ENCODE measurements at regions not wholly inside any gene's neighbourhood (a gene's known extent, or its start where the extent isn't known, plus 50 kb on each side); places are given as distances from the start of the nearest gene placed in this dataset.

- WGBS, 4 donors = 74 to 83% (median 80%) methylated on average over 39 of the region's 39 CpGs
- no peaks in the 10 kb centered on the region for H3K27me3 ChIP-seq
- H3K4me1 ChIP-seq = no peaks in the 10 kb centered on the region
- H3K36me3 ChIP-seq = no peaks in the 10 kb centered on the region
- peaks cover 0 to 12% (median 0%) of the 10 kb centered on the region in 12 donors for H3K9me3 ChIP-seq
- DNase-seq (no peak), ATAC-seq (no peak)
- no peak overlapping the region for H3K27ac ChIP-seq
- H3K4me3 ChIP-seq = no peak overlapping the region
- intact Hi-C loops (cut with DNase I) = loop anchor here in 1 of 10 donors (10.0 kb wide), 1 partner anchor 143 kb away; no protein-coding TSS in a partner anchor
- TF ChIP-seq POLR2A (IDR thresholded peaks at IDR 0.05) (no peak), CTCF (IDR thresholded peaks at IDR 0.05) (no peak)
Measured at GRCh38 chr12:38151991-38152700, 164.4 kb upstream of the ALG10B start.

- intact Hi-C loops (cut with DNase I) = loop anchor here in 1 of 10 donors (10.0 kb wide), 1 partner anchor 142 kb away; no protein-coding TSS in a partner anchor
- Histone ChIP-seq H3K4me3 (no peak overlapping the region), H3K27me3 (no peaks in the 10 kb centered on the region), H3K27ac (no peak overlapping the region), H3K4me1 (no peaks in the 10 kb centered on the region), H3K9me3 (peaks cover 0 to 15% (median 0%) of the 10 kb centered on the region in 12 donors), H3K36me3 (no peaks in the 10 kb centered on the region)
- whole genome bisulfite sequencing, 4 donors = 78 to 84% (median 81%) methylated on average over 52 to 53 of the region's 53 CpGs
- TF ChIP-seq CTCF (IDR thresholded peaks at IDR 0.05) (no peak), POLR2A (IDR thresholded peaks at IDR 0.05) (no peak)
- ATAC-seq (no peak), DNase-seq (no peak)
Measured at GRCh38 chr12:38152816-38153736, 163.5 kb upstream of the ALG10B start.

GRCh38 chr12:38153737-38154061, 162.9 kb upstream of the ALG10B start:
- Histone ChIP-seq H3K4me3 (no peak overlapping the region), H3K27ac (no peak overlapping the region), H3K4me1 (no peaks in the 10 kb centered on the region), H3K9me3 (peaks cover 0 to 9% (median 0%) of the 10 kb centered on the region in 12 donors), H3K36me3 (no peaks in the 10 kb centered on the region), H3K27me3 (no peaks in the 10 kb centered on the region)
- no peak for TF ChIP-seq CTCF (IDR thresholded peaks at IDR 0.05)
- TF ChIP-seq POLR2A (IDR thresholded peaks at IDR 0.05) = no peak
- ATAC-seq = no peak
- no peak for DNase-seq
- WGBS, 4 donors = 77 to 86% (median 83%) methylated on average over 19 of the region's 19 CpGs
- intact Hi-C loops (cut with DNase I) = loop anchor here in 1 of 10 donors (10.0 kb wide), 1 partner anchor 141 kb away; no protein-coding TSS in a partner anchor

Data from heart left ventricle (tissue), 16 donors.